GM10266 (cell line): ENCODE measurements at regions not wholly inside any gene's neighbourhood (a gene's known extent, or its start where the extent isn't known, plus 50 kb on each side); places are given as distances from the start of the nearest gene placed in this dataset.

Experiments used
- DNase-seq: peaks from one replicate; pipeline ENCODE4 v3.0.0; 2012; ENCODE audit errors: extremely low spot score
- CTCF ChIP-seq: IDR thresholded peaks from 2 replicates; pipeline ENCODE4 v1.5.1; 2012; ENCODE audit warnings: mild to moderate bottlenecking, low read depth; ENCODE audit not compliant: control insufficient read depth, insufficient read depth; ENCODE audit errors: missing control alignments

GRCh38 chr9:12640866-12641636, 52.1 kb upstream of the TYRP1 start:
- no peak for TF ChIP-seq CTCF
- no peak for DNase-seq
